K562 (cell line): ENCODE measurements at regions not wholly inside any gene's neighbourhood (a gene's known extent, or its start where the extent isn't known, plus 50 kb on each side); places are given as distances from the start of the nearest gene placed in this dataset.

ENCODE experiments used
- ATAC-seq: fragments of 200-7000 bp; cut with Tn5 transposase; 3 replicates; pipeline ENCODE4 v1.9.1; 2020; ENCODE audit warnings: moderate library complexity
- BruUV-seq: library from RNA; stranded (reverse); fragments of 400-500 nt; replicated peaks from 2 replicates; lab custom pipeline; 2021; lab: Mats Ljungman, UMichigan
- CTCF ChIA-PET: fragments of 300-600 bp; formaldehyde crosslinking; extraction: SDS; loops from one replicate; lab custom pipeline; 2021; ENCODE audit warnings: low intra/inter-chr PET ratio; lab: Yijun Ruan, JAX
- POLR2A ChIA-PET: fragments of 300-600, 350-650 bp; sonication (Branson Sonifier 250); formaldehyde crosslinking; extraction: SDS; loops from one replicate; lab custom pipeline; 2021; ENCODE audit warnings: antibody characterized with exemption, inconsistent platforms; lab: Yijun Ruan, JAX
- DNase-seq, 4 experiments: peaks; one replicate each; pipeline versions ENCODE4 v3.0.0 to v3.0.0-alpha.2; 2011 to 2018; ENCODE audit warnings: low spot score in 3 of 4, mixed read lengths in 3 of 4; ENCODE audit errors: extremely low read depth in 1 of 4
- FAIRE-seq: peaks from 2 replicates; lab custom pipeline; 2011; peaks lifted over from hg19 to GRCh38; lab: Jason Lieb, UNC
- H2AFZ ChIP-seq: 2 replicates; pipeline ENCODE4 v1.6.0; 2011; ENCODE audit warnings: low read depth, low read length, control low read depth, inconsistent platforms
- H3K27ac ChIP-seq: fragments of 200-600 bp; 3 replicates; pipeline ENCODE4 v1.8.0; 2011; ENCODE audit warnings: low read depth, mild to moderate bottlenecking, control low read depth, inconsistent platforms, low read length, moderate library complexity, mixed read lengths; ENCODE audit errors: extremely low read depth
- H3K27me3 ChIP-seq, 2 experiments: fragments of 300-600 bp in 1 of 2; 2 replicates in 1 of 2; 3 replicates in 1 of 2; pipeline versions ENCODE4 v1.6.0 to v1.8.0; 2011; ENCODE audit warnings: inconsistent platforms in 2 of 2, low read length in 2 of 2, mild to moderate bottlenecking in 1 of 2, mixed read lengths in 1 of 2, moderate library complexity in 1 of 2; ENCODE audit not compliant: control insufficient read depth in 2 of 2, insufficient read depth in 2 of 2
- H3K36me3 ChIP-seq: fragments of 300-600 bp; 3 replicates; pipeline ENCODE4 v1.8.0; 2011; ENCODE audit warnings: mild to moderate bottlenecking, low read length, inconsistent platforms; ENCODE audit not compliant: control insufficient read depth, insufficient read depth
- H3K4me1 ChIP-seq, 2 experiments: fragments of 200-600 bp in 1 of 2; replicated peaks in 1 of 2; 2 replicates in 1 of 2; 3 replicates in 1 of 2; pipeline versions ENCODE4 v1.5.1 to v1.8.0; 2011; ENCODE audit warnings: inconsistent platforms in 2 of 2, low read length in 2 of 2, mild to moderate bottlenecking in 1 of 2, mixed read lengths in 1 of 2, moderate library complexity in 1 of 2; ENCODE audit not compliant: control insufficient read depth in 2 of 2, insufficient read depth in 2 of 2
- H3K4me2 ChIP-seq: 2 replicates; pipeline ENCODE4 v1.6.1; 2011; ENCODE audit warnings: low read length, control low read depth, inconsistent platforms, mixed read lengths; ENCODE audit not compliant: insufficient read depth
- H3K4me3 ChIP-seq: fragments of 200-600 bp; sonication (generic), shearing (Covaris generic); 2 replicates; pipeline ENCODE4 v1.5.1; 2016; ENCODE audit warnings: control low read depth, inconsistent platforms
- H3K79me2 ChIP-seq: fragments of 200-600 bp; 3 replicates; pipeline ENCODE4 v1.8.0; 2011; ENCODE audit warnings: low read length, inconsistent platforms; ENCODE audit not compliant: control insufficient read depth, insufficient read depth
- H3K9ac ChIP-seq, 2 experiments: 2 replicates each; pipeline versions ENCODE4 v1.6.0 to v1.6.1; 2011; ENCODE audit warnings: low read depth in 2 of 2, low read length in 2 of 2, control low read depth in 1 of 2, inconsistent platforms in 1 of 2, mild to moderate bottlenecking in 1 of 2, mixed read lengths in 1 of 2; ENCODE audit not compliant: insufficient read depth in 1 of 2
- H3K9me1 ChIP-seq: one replicate; pipeline ENCODE4 v1.6.0; 2011; ENCODE audit warnings: inconsistent platforms, mild to moderate bottlenecking, low read length, moderate library complexity; ENCODE audit not compliant: control insufficient read depth, insufficient read depth
- H3K9me3 ChIP-seq: replicated peaks from 2 replicates; pipeline ENCODE4 v1.5.1; 2011; ENCODE audit warnings: low read depth, low read length, inconsistent platforms; ENCODE audit not compliant: control insufficient read depth, insufficient read depth
- H4K20me1 ChIP-seq: replicated peaks from 2 replicates; pipeline ENCODE4 v1.6.1; 2011; ENCODE audit warnings: low read length, inconsistent platforms, mixed read lengths; ENCODE audit not compliant: control insufficient read depth, insufficient read depth
- JUND ChIP-seq, 2 experiments: IDR thresholded peaks; 2 replicates in 1 of 2; 3 replicates in 1 of 2; pipeline ENCODE4 v1.6.1; 2011; ENCODE audit warnings: borderline replicate concordance in 2 of 2, low read depth in 2 of 2, low read length in 2 of 2, improper control_type of control experiment in 1 of 2, missing biosample characterization in 1 of 2, missing genetic modification characterization in 1 of 2, missing genetic modification reagents in 1 of 2
- MEIS2 ChIP-seq: fragments of 450-650 bp; IDR thresholded peaks from 2 replicates; pipeline ENCODE4 v1.6.1; 2014; ENCODE audit warnings: mild to moderate bottlenecking; ENCODE audit not compliant: partially characterized antibody
- OTX1 ChIP-seq: fragments of 450-650 bp; formaldehyde crosslinking; IDR thresholded peaks from 2 replicates; pipeline ENCODE4 v1.4.0; 2022; ENCODE audit warnings: mild to moderate bottlenecking
- ZFP36 ChIP-seq: fragments of 150-350 bp; IDR thresholded peaks from 2 replicates; pipeline ENCODE4 v1.6.1; 2018; ENCODE audit warnings: low read length, low read depth; ENCODE audit not compliant: partially characterized antibody
- ZNF253 ChIP-seq: fragments of 250-450 bp; sonication (Bioruptor Pico); conservative IDR thresholded peaks from 2 replicates; pipeline ENCODE4 v1.6.1; 2021; ENCODE audit warnings: mild to moderate bottlenecking
- ZNF584 ChIP-seq: fragments of 200-800 bp; sonication (Bioruptor generic); IDR thresholded peaks from 2 replicates; pipeline ENCODE4 v1.6.1; 2016; ENCODE audit warnings: low read depth, mild to moderate bottlenecking, missing genetic modification characterization, missing compliant biosample characterization
- WGBS: fragments of 100-300 bp; shearing (Covaris generic); methylation state at CpG from one replicate; pipeline ENCODE4 v1.1.6; 2016; ENCODE audit warnings: low coverage, mixed read lengths; ENCODE audit not compliant: insufficient coverage; ENCODE audit errors: missing lambda C conversion rate; 5-methylcytosine and 5-hydroxymethylcytosine counted together
- in situ Hi-C: fragments of 300-500 bp; cut with MboI; formaldehyde crosslinking; loops from 4 replicates; pipeline ENCODE4 v1.15.0; 2018; ENCODE audit warnings: inconsistent platforms, mixed read lengths
- intact Hi-C: fragments of 100-400 bp; cut with micrococcal nuclease; formaldehyde crosslinking; loops from 2 replicates; pipeline ENCODE4 v1.14.2; 2022
- TF ChIP-seq, protein P1 (sequence below): fragments of 450-650 bp; IDR thresholded peaks from 2 replicates; pipeline ENCODE4 v1.6.1; 2018; ENCODE audit not compliant: partially characterized antibody

DNA sequence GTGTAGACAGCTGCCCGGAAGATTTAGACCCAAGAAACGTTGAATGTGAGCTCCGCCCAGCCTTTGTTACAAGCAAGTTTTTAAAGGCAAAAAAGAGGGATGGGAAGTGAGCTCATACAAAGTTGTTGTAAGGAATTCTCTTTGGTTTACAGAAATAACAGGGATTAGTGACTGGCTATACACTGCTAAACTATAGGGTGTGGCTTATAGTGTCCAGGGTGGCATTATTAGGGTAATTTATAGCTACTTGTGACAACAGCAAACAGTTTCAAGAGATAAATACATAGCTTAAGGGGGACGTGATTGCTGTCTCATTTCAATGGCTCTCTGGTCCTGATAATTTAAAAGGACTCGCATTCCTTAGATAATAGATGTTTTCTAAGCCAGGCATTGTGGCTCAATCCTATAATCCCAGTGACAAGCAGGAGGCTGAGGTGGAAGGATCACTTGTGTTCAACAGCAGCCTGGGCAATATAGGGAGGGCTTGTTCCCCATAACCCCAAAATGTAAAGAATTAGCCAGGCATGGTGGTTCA lies 66.5 kb upstream of the TGIF1 start:
- no peaks in the 10 kb centered on the region for H3K9me1 ChIP-seq
- no peak overlapping the region for H3K4me2 ChIP-seq
- DNase-seq (no peak), ATAC-seq (no peak), FAIRE-seq (no peak)
- ChIA-PET POLR2A (interaction anchor here (1.0 to 2.5 kb wide), 4 partner anchors 9 to 25 kb away, joined by 4 to 9 read pairs (median 5); no protein-coding TSS in a partner anchor), CTCF (no interaction called here)
- no peaks in the 10 kb centered on the region for H3K27me3 ChIP-seq
- in situ Hi-C loops: no loop called here
- BruUV-seq: no TSS peak
- H3K4me3 ChIP-seq: no peak overlapping the region
- intact Hi-C loops: no loop called here
- H2AFZ ChIP-seq: peak overlapping the region; percentile 28; the same call in 1 of the 2 replicates
- no peak overlapping the region for H3K27ac ChIP-seq
- H3K79me2 ChIP-seq: no peaks in the 10 kb centered on the region
- H4K20me1 ChIP-seq: no peaks in the 10 kb centered on the region
- no peaks in the 10 kb centered on the region for H3K36me3 ChIP-seq
- WGBS: 34% methylated on average over 5 of the region's 5 CpGs
- peaks cover 0 to 10% of the 10 kb centered on the region in 2 experiments; a peak in 3 of 5 replicates for H3K4me1 ChIP-seq
- H3K9ac ChIP-seq: no peak overlapping the region
- no peaks in the 10 kb centered on the region for H3K9me3 ChIP-seq
- TF ChIP-seq ZNF584 (CRISPR knock-in tag): no peak
- peak; percentile 85 for TF ChIP-seq MEIS2
- TF ChIP-seq ZFP36: no peak
- TF ChIP-seq JUND (IDR thresholded peaks at IDR 0.05; ENCODE audit: borderline replicate concordance, low read depth, low read length): no peak
- no peak for TF ChIP-seq JUND (tag; IDR thresholded peaks at IDR 0.05; ENCODE audit: borderline replicate concordance, low read depth, low read length)
- TF ChIP-seq ZNF253: no peak
- TF ChIP-seq, protein P1, sequence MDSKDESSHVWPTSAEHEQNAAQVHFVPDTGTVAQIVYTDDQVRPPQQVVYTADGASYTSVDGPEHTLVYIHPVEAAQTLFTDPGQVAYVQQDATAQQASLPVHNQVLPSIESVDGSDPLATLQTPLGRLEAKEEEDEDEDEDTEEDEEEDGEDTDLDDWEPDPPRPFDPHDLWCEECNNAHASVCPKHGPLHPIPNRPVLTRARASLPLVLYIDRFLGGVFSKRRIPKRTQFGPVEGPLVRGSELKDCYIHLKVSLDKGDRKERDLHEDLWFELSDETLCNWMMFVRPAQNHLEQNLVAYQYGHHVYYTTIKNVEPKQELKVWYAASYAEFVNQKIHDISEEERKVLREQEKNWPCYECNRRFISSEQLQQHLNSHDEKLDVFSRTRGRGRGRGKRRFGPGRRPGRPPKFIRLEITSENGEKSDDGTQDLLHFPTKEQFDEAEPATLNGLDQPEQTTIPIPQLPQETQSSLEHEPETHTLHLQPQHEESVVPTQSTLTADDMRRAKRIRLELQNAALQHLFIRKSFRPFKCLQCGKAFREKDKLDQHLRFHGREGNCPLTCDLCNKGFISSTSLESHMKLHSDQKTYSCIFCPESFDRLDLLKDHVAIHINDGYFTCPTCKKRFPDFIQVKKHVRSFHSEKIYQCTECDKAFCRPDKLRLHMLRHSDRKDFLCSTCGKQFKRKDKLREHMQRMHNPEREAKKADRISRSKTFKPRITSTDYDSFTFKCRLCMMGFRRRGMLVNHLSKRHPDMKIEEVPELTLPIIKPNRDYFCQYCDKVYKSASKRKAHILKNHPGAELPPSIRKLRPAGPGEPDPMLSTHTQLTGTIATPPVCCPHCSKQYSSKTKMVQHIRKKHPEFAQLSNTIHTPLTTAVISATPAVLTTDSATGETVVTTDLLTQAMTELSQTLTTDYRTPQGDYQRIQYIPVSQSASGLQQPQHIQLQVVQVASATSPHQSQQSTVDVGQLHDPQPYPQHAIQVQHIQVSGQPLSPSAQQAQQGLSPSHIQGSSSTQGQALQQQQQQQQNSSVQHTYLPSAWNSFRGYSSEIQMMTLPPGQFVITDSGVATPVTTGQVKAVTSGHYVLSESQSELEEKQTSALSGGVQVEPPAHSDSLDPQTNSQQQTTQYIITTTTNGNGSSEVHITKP: no peak
- TF ChIP-seq OTX1 (CRISPR knock-in tag): no peak
